CD4-positive, alpha-beta T cell treated with Interleukin-2 at 100 ng/mL for 4 hours (primary cell): ENCODE measurements at regions not wholly inside any gene's neighbourhood (a gene's known extent, or its start where the extent isn't known, plus 50 kb on each side); places are given as distances from the start of the nearest gene placed in this dataset.
"Not testable (repeated sequence)": the region's sequence is repeated elsewhere in the genome, so short reads cannot be mapped to it uniquely, and the experiment has no call there.

ENCODE experiments used
- DNase-seq: peaks from one replicate; pipeline ENCODE4 v3.0.0-alpha.2; 2020; ENCODE audit warnings: low spot score

GRCh38 chr12:46084666-46085631, 94.6 kb upstream of the SCAF11 start:
- DNase-seq, result no peak

- DNase-seq, result no peak
Observed at GRCh38 chr12:46082490-46083200, 92.3 kb upstream of the SCAF11 start.

GRCh38 chr12:46073321-46073720, 82.9 kb upstream of the SCAF11 start:
- DNase-seq, result no peak

- peak; percentile 63 for DNase-seq
Observed at GRCh38 chr12:46071769-46072624, 81.6 kb upstream of the SCAF11 start.

- DNase-seq, result no peak
Observed at GRCh38 chr12:46071335-46071734, 81.0 kb upstream of the SCAF11 start.

GRCh38 chr12:46067094-46067493, 76.7 kb upstream of the SCAF11 start:
- no peak for DNase-seq

GRCh38 chr12:46065412-46066166, 75.2 kb upstream of the SCAF11 start:
- DNase-seq, result no peak

- DNase-seq, result no peak
Observed at GRCh38 chr12:46064548-46064947, 74.2 kb upstream of the SCAF11 start.

- DNase-seq, result not testable (repeated sequence)
Observed at GRCh38 chr12:46058697-46059096, 68.3 kb upstream of the SCAF11 start.

GRCh38 chr12:46050805-46051204, 60.4 kb upstream of the SCAF11 start:
- no peak for DNase-seq

GRCh38 chr12:46049665-46050064, 59.3 kb upstream of the SCAF11 start:
- no peak for DNase-seq

GRCh38 chr12:46046436-46046835, 56.1 kb upstream of the SCAF11 start:
- DNase-seq, result no peak

- no peak for DNase-seq
Observed at GRCh38 chr12:46043972-46044520, 53.7 kb upstream of the SCAF11 start.
